ENCODE measurements at regions not wholly inside any gene's neighbourhood (a gene's known extent, or its start where the extent isn't known, plus 50 kb on each side); places are given as distances from the start of the nearest gene placed in this dataset.

DNA sequence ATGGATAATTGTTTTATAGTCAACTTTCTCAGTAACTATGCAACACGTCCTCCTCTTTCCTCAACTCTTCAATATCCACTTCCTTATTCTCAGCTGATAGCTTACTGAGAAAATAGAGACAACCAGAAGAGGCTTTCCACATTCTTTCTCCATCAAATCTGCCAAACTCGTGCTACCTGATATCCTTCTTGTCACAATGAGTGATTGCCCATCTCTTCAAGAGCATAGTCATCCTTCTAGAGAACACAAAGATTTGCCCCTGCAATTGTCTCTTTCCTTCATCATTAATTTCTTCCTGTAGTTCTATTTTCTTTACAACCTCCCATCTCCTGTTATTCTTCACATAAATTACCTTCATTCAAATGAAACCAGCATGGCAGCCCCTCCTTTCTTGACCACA is 75.9 kb upstream of the RGS17 start:
- no peaks in the 10 kb centered on the region for H3K27me3 Mint-ChIP-seq (ENCODE audit: insufficient read depth)
- no peaks in the 10 kb centered on the region for H3K9me3 Mint-ChIP-seq
- TF ChIP-seq, protein P1, sequence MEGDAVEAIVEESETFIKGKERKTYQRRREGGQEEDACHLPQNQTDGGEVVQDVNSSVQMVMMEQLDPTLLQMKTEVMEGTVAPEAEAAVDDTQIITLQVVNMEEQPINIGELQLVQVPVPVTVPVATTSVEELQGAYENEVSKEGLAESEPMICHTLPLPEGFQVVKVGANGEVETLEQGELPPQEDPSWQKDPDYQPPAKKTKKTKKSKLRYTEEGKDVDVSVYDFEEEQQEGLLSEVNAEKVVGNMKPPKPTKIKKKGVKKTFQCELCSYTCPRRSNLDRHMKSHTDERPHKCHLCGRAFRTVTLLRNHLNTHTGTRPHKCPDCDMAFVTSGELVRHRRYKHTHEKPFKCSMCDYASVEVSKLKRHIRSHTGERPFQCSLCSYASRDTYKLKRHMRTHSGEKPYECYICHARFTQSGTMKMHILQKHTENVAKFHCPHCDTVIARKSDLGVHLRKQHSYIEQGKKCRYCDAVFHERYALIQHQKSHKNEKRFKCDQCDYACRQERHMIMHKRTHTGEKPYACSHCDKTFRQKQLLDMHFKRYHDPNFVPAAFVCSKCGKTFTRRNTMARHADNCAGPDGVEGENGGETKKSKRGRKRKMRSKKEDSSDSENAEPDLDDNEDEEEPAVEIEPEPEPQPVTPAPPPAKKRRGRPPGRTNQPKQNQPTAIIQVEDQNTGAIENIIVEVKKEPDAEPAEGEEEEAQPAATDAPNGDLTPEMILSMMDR (conservative IDR thresholded peaks at IDR 0.05) = no peak
- Histone ChIP-seq H3K4me3 (ENCODE audit: low read length) (no peak overlapping the region), H3K36me3 (ENCODE audit: control insufficient read depth, insufficient read depth, low read length) (no peaks in the 10 kb centered on the region), H3K27me3 (ENCODE audit: control insufficient read depth, insufficient read depth, low read length, poor library complexity, severe bottlenecking) (no peaks in the 10 kb centered on the region), H3K4me1 (ENCODE audit: control insufficient read depth, insufficient read depth, low read length) (no peaks in the 10 kb centered on the region), H3K27ac (ENCODE audit: low read depth, low read length) (no peak overlapping the region), H3K9ac (ENCODE audit: extremely low read depth, low read length, poor library complexity, severe bottlenecking) (no peak overlapping the region), H3K9me3 (ENCODE audit: control insufficient read depth, low read length) (peaks cover 7% of the 10 kb centered on the region)
- 57 to 80% methylated on average over 1 to 2 of the region's 2 CpGs for WGBS, 2 experiments (ENCODE audit: insufficient coverage in 1 of 2, insufficient read length in 1 of 2)
- no peak overlapping the region for H3K27ac Mint-ChIP-seq
- no peaks in the 10 kb centered on the region for H3K4me1 Mint-ChIP-seq
- H3K36me3 Mint-ChIP-seq (ENCODE audit: low read depth) = no peaks in the 10 kb centered on the region
- no peak for DNase-seq
- H3K4me3 Mint-ChIP-seq = no peak overlapping the region

DNA sequence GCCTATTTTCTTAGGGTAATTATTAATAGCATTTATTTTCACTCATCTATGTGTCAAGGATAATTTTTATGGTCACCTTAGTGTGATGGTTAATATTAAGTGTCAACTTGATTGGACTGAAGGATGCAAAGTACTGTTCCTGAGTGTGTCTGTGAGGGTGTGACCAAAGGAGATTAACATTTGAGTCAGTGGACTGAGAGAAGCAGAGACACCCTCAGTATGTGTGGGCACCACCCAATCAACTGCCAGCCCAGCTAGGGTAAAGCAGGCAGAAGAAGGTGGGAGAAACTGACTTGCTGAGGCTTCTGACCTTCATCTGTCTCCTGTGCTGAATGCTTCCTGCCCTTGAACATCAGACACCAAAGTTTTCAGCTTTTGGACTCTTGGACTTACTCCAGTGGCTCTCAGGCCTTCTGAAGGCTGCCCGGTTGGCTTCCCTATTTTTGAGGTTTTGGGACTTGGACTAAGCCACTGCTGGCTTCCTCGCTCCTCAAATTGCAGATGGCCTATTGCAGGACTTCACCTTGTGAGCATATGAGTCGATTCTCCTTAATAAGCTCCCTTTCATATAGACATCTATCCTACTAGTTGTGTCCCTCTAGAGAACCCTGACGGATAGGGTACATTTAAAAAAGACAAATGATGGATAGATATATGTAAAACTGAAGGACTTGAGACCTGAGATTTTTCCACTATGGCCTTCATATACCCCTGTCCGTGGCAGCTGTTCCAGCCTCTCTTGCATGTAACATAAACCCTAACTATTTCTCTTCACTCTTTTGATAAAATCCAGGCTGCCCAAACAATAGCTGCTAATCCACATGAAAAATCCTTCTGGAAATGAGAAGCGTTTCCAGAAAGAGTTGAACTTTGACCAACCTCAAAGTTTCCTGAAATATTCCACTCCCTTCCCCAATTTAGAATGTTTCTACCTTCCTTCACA is 62.1 kb upstream of the RGS17 start:
- Histone ChIP-seq H3K9me3 (ENCODE audit: control insufficient read depth, low read length) (no peaks in the 10 kb centered on the region), H3K9ac (ENCODE audit: extremely low read depth, low read length, poor library complexity, severe bottlenecking) (no peak overlapping the region), H3K27ac (ENCODE audit: low read depth, low read length) (no peak overlapping the region), H3K27me3 (ENCODE audit: control insufficient read depth, insufficient read depth, low read length, poor library complexity, severe bottlenecking) (no peaks in the 10 kb centered on the region), H3K4me3 (ENCODE audit: low read length) (no peak overlapping the region), H3K36me3 (ENCODE audit: control insufficient read depth, insufficient read depth, low read length) (no peaks in the 10 kb centered on the region), H3K4me1 (ENCODE audit: control insufficient read depth, insufficient read depth, low read length) (no peaks in the 10 kb centered on the region)
- Mint-ChIP-seq H3K4me3 (no peak overlapping the region), H3K9me3 (no peaks in the 10 kb centered on the region), H3K27me3 (ENCODE audit: insufficient read depth) (no peaks in the 10 kb centered on the region), H3K4me1 (peaks cover 3% of the 10 kb centered on the region), H3K36me3 (ENCODE audit: low read depth) (no peaks in the 10 kb centered on the region), H3K27ac (no peak overlapping the region)
- WGBS, 2 experiments (ENCODE audit: insufficient coverage in 1 of 2, insufficient read length in 1 of 2) = 88 to 95% methylated on average over 2 to 6 of the region's 6 CpGs
- no peak for DNase-seq
- TF ChIP-seq, protein P1 (conservative IDR thresholded peaks at IDR 0.05) = no peak

DNA sequence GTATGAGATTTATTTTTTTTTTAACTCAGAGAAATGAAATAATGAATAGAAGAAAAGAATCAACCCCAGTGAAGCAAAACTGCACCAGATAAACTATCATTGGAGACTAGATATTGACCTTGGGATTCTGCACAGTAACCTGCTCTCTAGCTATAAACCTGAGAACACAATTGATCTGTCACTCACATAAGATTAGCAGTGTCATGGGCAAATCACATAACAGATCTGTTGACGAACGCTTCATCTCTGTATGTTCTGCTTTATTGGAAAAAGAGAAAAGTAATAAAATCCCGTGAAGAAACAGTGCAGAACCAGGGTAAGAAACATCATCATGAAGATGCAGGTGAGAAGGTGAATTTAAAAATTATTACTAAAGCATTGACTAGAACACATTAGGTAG is 52.8 kb upstream of the RGS17 start:
- H3K36me3 Mint-ChIP-seq (ENCODE audit: low read depth) = no peaks in the 10 kb centered on the region
- no peak overlapping the region for H3K4me3 Mint-ChIP-seq
- Histone ChIP-seq H3K27me3 (ENCODE audit: control insufficient read depth, insufficient read depth, low read length, poor library complexity, severe bottlenecking) (no peaks in the 10 kb centered on the region), H3K9ac (ENCODE audit: extremely low read depth, low read length, poor library complexity, severe bottlenecking) (no peak overlapping the region), H3K36me3 (ENCODE audit: control insufficient read depth, insufficient read depth, low read length) (no peaks in the 10 kb centered on the region), H3K27ac (ENCODE audit: low read depth, low read length) (no peak overlapping the region), H3K9me3 (ENCODE audit: control insufficient read depth, low read length) (peaks cover 8% of the 10 kb centered on the region), H3K4me3 (ENCODE audit: low read length) (no peak overlapping the region), H3K4me1 (ENCODE audit: control insufficient read depth, insufficient read depth, low read length) (no peaks in the 10 kb centered on the region)
- H3K27me3 Mint-ChIP-seq (ENCODE audit: insufficient read depth) = no peaks in the 10 kb centered on the region
- H3K9me3 Mint-ChIP-seq = peaks cover 8% of the 10 kb centered on the region
- no peak overlapping the region for H3K27ac Mint-ChIP-seq
- DNase-seq = no peak
- H3K4me1 Mint-ChIP-seq = no peaks in the 10 kb centered on the region
- WGBS, 2 experiments (ENCODE audit: insufficient coverage in 1 of 2, insufficient read length in 1 of 2) = 95 to 100% methylated on average over 2 to 3 of the region's 3 CpGs
- TF ChIP-seq, protein P1 (conservative IDR thresholded peaks at IDR 0.05) = no peak

Data from endodermal cell (in vitro differentiated cells).